H1 (cell line): ENCODE measurements at regions not wholly inside any gene's neighbourhood (a gene's known extent, or its start where the extent isn't known, plus 50 kb on each side); places are given as distances from the start of the nearest gene placed in this dataset.

Source experiments
- CTCF ChIA-PET: fragments of 300-600 bp; sonication (Branson Sonifier 250); formaldehyde crosslinking; loops from one replicate; lab custom pipeline; 2021; ENCODE audit not compliant: partially characterized antibody; lab: Charles Lee
- POLR2A ChIA-PET: fragments of 300-600 bp; sonication (Branson Sonifier 250); formaldehyde crosslinking; loops from one replicate; lab custom pipeline; 2021; ENCODE audit warnings: inconsistent platforms; ENCODE audit not compliant: partially characterized antibody; lab: Charles Lee
- DNase-seq, 2 experiments: peaks; one replicate each; pipeline versions ENCODE4 v3.0.0 to v3.0.0-alpha.2; 2010 to 2022; ENCODE audit warnings: low spot score in 2 of 2, low read depth in 1 of 2, mixed read lengths in 1 of 2
- FAIRE-seq: peaks from 2 replicates; lab custom pipeline; 2011; peaks lifted over from hg19 to GRCh38; lab: Jason Lieb, UNC
- H2AFZ ChIP-seq: 2 replicates; pipeline ENCODE4 v1.8.1; 2012; ENCODE audit warnings: low read length, inconsistent platforms
- H2AK5ac ChIP-seq: 2 replicates; pipeline ENCODE4 v1.6.1; 2013; ENCODE audit warnings: low read depth, low read length
- H2BK120ac ChIP-seq: replicated peaks from 2 replicates; pipeline ENCODE3; 2013; ENCODE audit warnings: low read depth, low read length, inconsistent platforms
- H2BK12ac ChIP-seq: 2 replicates; pipeline ENCODE4 v1.6.1; 2013; ENCODE audit warnings: low read depth, low read length
- H2BK15ac ChIP-seq: 2 replicates; pipeline ENCODE4 v1.6.1; 2013; ENCODE audit warnings: low read length
- H2BK20ac ChIP-seq: 2 replicates; pipeline ENCODE4 v1.6.1; 2013; ENCODE audit warnings: low read length
- H2BK5ac ChIP-seq: 2 replicates; pipeline ENCODE4 v1.6.1; 2013; ENCODE audit warnings: low read depth, low read length
- H3K14ac ChIP-seq: 2 replicates; pipeline ENCODE4 v1.6.1; 2013; ENCODE audit warnings: inconsistent platforms; ENCODE audit not compliant: insufficient read length
- H3K18ac ChIP-seq: 2 replicates; pipeline ENCODE4 v1.6.1; 2013; ENCODE audit warnings: low read length; ENCODE audit errors: extremely low read depth
- H3K23ac ChIP-seq: 2 replicates; pipeline ENCODE4 v1.6.1; 2013; ENCODE audit warnings: inconsistent platforms; ENCODE audit not compliant: insufficient read length
- H3K23me2 ChIP-seq: 2 replicates; pipeline ENCODE4 v1.6.1; 2013; ENCODE audit warnings: low read depth, low read length
- H3K27ac ChIP-seq: 2 replicates; pipeline ENCODE4 v1.6.1; 2011; ENCODE audit warnings: low read depth, low read length, inconsistent platforms
- H3K27me3 ChIP-seq, 4 experiments: replicated peaks in 1 of 4; 1 replicate in 1 of 4; 2 replicates in 3 of 4; pipeline versions ENCODE4 v1.6.1 to v1.8.1; 2011 to 2013; ENCODE audit warnings: low read length in 3 of 4, mild to moderate bottlenecking in 3 of 4, inconsistent platforms in 2 of 4, mixed read lengths in 2 of 4, moderate library complexity in 1 of 4; ENCODE audit not compliant: control insufficient read depth in 3 of 4, insufficient read depth in 3 of 4; ENCODE audit errors: extremely low read depth in 1 of 4
- H3K36me3 ChIP-seq, 4 experiments: 2 replicates each; pipeline versions ENCODE4 v1.6.1 to v1.8.1; 2011 to 2013; ENCODE audit warnings: mild to moderate bottlenecking in 4 of 4, low read length in 3 of 4, moderate library complexity in 2 of 4, control low read depth in 1 of 4, inconsistent platforms in 1 of 4; ENCODE audit not compliant: insufficient read depth in 4 of 4, control insufficient read depth in 2 of 4
- H3K4ac ChIP-seq: replicated peaks from 2 replicates; pipeline ENCODE3; 2013; ENCODE audit warnings: low read length, low read depth, mixed read lengths, inconsistent platforms; ENCODE audit not compliant: insufficient read length
- H3K4me1 ChIP-seq, 4 experiments: replicated peaks in 1 of 4; 1 replicate in 1 of 4; 2 replicates in 3 of 4; pipeline versions ENCODE4 v1.6.1 to v1.8.1; 2011 to 2013; ENCODE audit warnings: low read length in 3 of 4, inconsistent platforms in 2 of 4, mixed read lengths in 1 of 4; ENCODE audit not compliant: insufficient read depth in 4 of 4, control insufficient read depth in 3 of 4
- H3K4me2 ChIP-seq, 2 experiments: 2 replicates each; pipeline versions ENCODE4 v1.6.1 to v1.8.1; 2011 to 2013; ENCODE audit warnings: low read depth in 2 of 2, low read length in 2 of 2, control low read depth in 1 of 2, inconsistent platforms in 1 of 2, mild to moderate bottlenecking in 1 of 2; ENCODE audit not compliant: insufficient read depth in 1 of 2
- H3K4me3 ChIP-seq, 4 experiments: fragments of 200-600, 300-600 bp in 1 of 4; sonication (generic), shearing (Covaris generic), sonication (Bioruptor Twin) in 1 of 4; 2 replicates each; pipeline versions ENCODE4 v1.5.1 to v1.8.1; 2011 to 2016; ENCODE audit warnings: low read length in 4 of 4, low read depth in 3 of 4, control low read depth in 2 of 4, inconsistent platforms in 2 of 4, mild to moderate bottlenecking in 2 of 4, mixed read lengths in 1 of 4, moderate library complexity in 1 of 4; ENCODE audit not compliant: insufficient read depth in 2 of 4; ENCODE audit errors: extremely low read depth in 1 of 4
- H3K56ac ChIP-seq: replicated peaks from 2 replicates; pipeline ENCODE3; 2013; ENCODE audit warnings: low read depth, mild to moderate bottlenecking, mixed read lengths, low read length, inconsistent platforms; ENCODE audit not compliant: insufficient read length
- H3K79me1 ChIP-seq: 2 replicates; pipeline ENCODE4 v1.6.1; 2013; ENCODE audit warnings: low read depth, low read length, control low read depth
- H3K79me2 ChIP-seq, 2 experiments: 2 replicates each; pipeline versions ENCODE4 v1.6.1 to v1.8.1; 2012 to 2013; ENCODE audit warnings: low read length in 2 of 2, mild to moderate bottlenecking in 2 of 2, inconsistent platforms in 1 of 2; ENCODE audit not compliant: insufficient read depth in 2 of 2, control insufficient read depth in 1 of 2
- H3K9ac ChIP-seq, 4 experiments: replicated peaks in 1 of 4; 1 replicate in 1 of 4; 2 replicates in 3 of 4; pipeline versions ENCODE4 v1.6.1 to v1.8.1; 2011 to 2013; ENCODE audit warnings: low read depth in 3 of 4, low read length in 3 of 4, control low read depth in 2 of 4, mild to moderate bottlenecking in 2 of 4, moderate library complexity in 2 of 4, inconsistent platforms in 1 of 4; ENCODE audit errors: extremely low read depth in 1 of 4
- H3K9me3 ChIP-seq, 2 experiments: 2 replicates each; pipeline versions ENCODE4 v1.6.1 to v1.8.1; 2012 to 2013; ENCODE audit warnings: mild to moderate bottlenecking in 2 of 2, moderate library complexity in 2 of 2, control low read depth in 1 of 2, inconsistent platforms in 1 of 2, low read depth in 1 of 2, low read length in 1 of 2, mixed read lengths in 1 of 2; ENCODE audit not compliant: insufficient read depth in 2 of 2
- H4K20me1 ChIP-seq, 2 experiments: replicated peaks in 1 of 2; 2 replicates each; pipeline versions ENCODE3 to v1.8.1; 2011 to 2013; ENCODE audit warnings: inconsistent platforms in 2 of 2, low read length in 2 of 2, mild to moderate bottlenecking in 1 of 2; ENCODE audit not compliant: insufficient read depth in 2 of 2, control insufficient read depth in 1 of 2
- H4K5ac ChIP-seq: 2 replicates; pipeline ENCODE4 v1.6.1; 2013; ENCODE audit warnings: low read length, low read depth, mixed read lengths, inconsistent platforms; ENCODE audit not compliant: insufficient read length
- H4K8ac ChIP-seq: 2 replicates; pipeline ENCODE4 v1.8.0; 2013; ENCODE audit warnings: mild to moderate bottlenecking, moderate library complexity, low read length, inconsistent platforms; ENCODE audit not compliant: insufficient read depth; ENCODE audit errors: extremely low read depth
- H4K91ac ChIP-seq: replicated peaks from 2 replicates; pipeline ENCODE3; 2013; ENCODE audit warnings: low read length, mixed read lengths, inconsistent platforms; ENCODE audit not compliant: insufficient read length
- CBX8 ChIP-seq: fragments of 300-800, 300-1000 bp; sonication (generic); IDR thresholded peaks from 2 replicates; pipeline ENCODE4 v1.7.1; 2016; ENCODE audit warnings: low read depth, low read length, borderline replicate concordance
- CTBP2 ChIP-seq: IDR thresholded peaks from 2 replicates; pipeline ENCODE4 v1.7.0; 2011; ENCODE audit warnings: borderline replicate concordance, mild to moderate bottlenecking, moderate library complexity, mixed read lengths, low read length; ENCODE audit not compliant: insufficient read depth, insufficient read length
- CTCF ChIP-seq, 3 experiments: IDR thresholded peaks; 1 replicate in 2 of 3; 2 replicates in 1 of 3; pipeline versions ENCODE4 v1.5.1 to v1.6.1; 2011; ENCODE audit warnings: low read length in 3 of 3, mild to moderate bottlenecking in 3 of 3, inconsistent platforms in 2 of 3, low read depth in 1 of 3, moderate library complexity in 1 of 3; ENCODE audit not compliant: insufficient read depth in 1 of 3; ENCODE audit errors: control extremely low read depth in 1 of 3
- POU5F1 ChIP-seq: IDR thresholded peaks from 2 replicates; pipeline ENCODE4 v1.6.1; 2011; ENCODE audit warnings: low read depth, mild to moderate bottlenecking, low read length, moderate library complexity
- RBBP5 ChIP-seq: IDR thresholded peaks from 2 replicates; pipeline ENCODE4 v1.7.1; 2012; ENCODE audit warnings: low read depth, mild to moderate bottlenecking, inconsistent platforms, low read length, moderate library complexity, borderline replicate concordance
- SIN3A ChIP-seq, 2 experiments: IDR thresholded peaks in 1 of 2; conservative IDR thresholded peaks in 1 of 2; 2 replicates each; pipeline ENCODE4 v1.6.1; 2011 to 2012; ENCODE audit warnings: low read length in 2 of 2, improper control_type of control experiment in 1 of 2, low read depth in 1 of 2, mild to moderate bottlenecking in 1 of 2
- TEAD4 ChIP-seq: IDR thresholded peaks from 2 replicates; pipeline ENCODE4 v1.6.1; 2012; ENCODE audit warnings: low read depth, low read length, inconsistent platforms, mixed read lengths
- WGBS, 2 experiments: shearing (Covaris generic) in 1 of 2; methylation state at CpG; one replicate each; pipeline versions ENCODE4 v1.1.6 to v1.1.7; 2013 to 2015; ENCODE audit warnings: low lambda C conversion rate in 2 of 2, mixed read lengths in 2 of 2, inconsistent platforms in 1 of 2, low coverage in 1 of 2, missing lambda C conversion rate in 1 of 2; ENCODE audit not compliant: insufficient replicate concordance in 2 of 2, insufficient coverage in 1 of 2, insufficient read length in 1 of 2; ENCODE audit errors: extremely low coverage in 1 of 2, missing lambda C conversion rate in 1 of 2; 5-methylcytosine and 5-hydroxymethylcytosine counted together

- WGBS, 2 experiments: 100% methylated on average over 1 of the region's 1 CpG; no CpG with 5 or more reads in 1 of the 2 experiments
- CTCF ChIA-PET: interaction anchor here (0.9 to 1.4 kb wide), 2 partner anchors 14 to 127 kb away, joined by 3 to 4 read pairs; no protein-coding TSS in a partner anchor
- no peak overlapping the region for H3K9ac ChIP-seq
These were observed 189.7 kb downstream of the TLE3 start for GRCh38 chr15:69908060-69908459.

More at GRCh38 chr15:69908060-69908459, 189.7 kb downstream of the TLE3 start:
- no peak overlapping the region for H4K91ac ChIP-seq
- no peaks in the 10 kb centered on the region for H3K9me3 ChIP-seq
- no peak overlapping the region for H2AFZ ChIP-seq
- no peak overlapping the region for H2BK5ac ChIP-seq
- peak overlapping the region; percentile 7; the same call in 1 of the 2 replicates for H2BK20ac ChIP-seq
- peak overlapping the region in 1 of 4 experiments; percentile 19; a peak in 1 of 8 replicates for H3K4me3 ChIP-seq
- FAIRE-seq (no peak), DNase-seq (no peak)
- no peak overlapping the region for H4K5ac ChIP-seq
- H3K79me1 ChIP-seq: no peaks in the 10 kb centered on the region
- H3K79me2 ChIP-seq: no peaks in the 10 kb centered on the region
- no peak overlapping the region; the same call in 1 of the 2 replicates for H3K18ac ChIP-seq
- no peaks in the 10 kb centered on the region for H3K36me3 ChIP-seq
- H2AK5ac ChIP-seq: no peak overlapping the region
- H3K4me2 ChIP-seq: peak overlapping the region in 1 of 2 experiments; percentile 48; a peak in 2 of 4 replicates
- no peak overlapping the region for H3K14ac ChIP-seq
- H3K4me1 ChIP-seq: peaks cover 2 to 14% (median 8%) of the 10 kb centered on the region in 4 experiments; a peak in 6 of 7 replicates
- H4K20me1 ChIP-seq: no peaks in the 10 kb centered on the region
- H3K56ac ChIP-seq: no peak overlapping the region
- H3K27me3 ChIP-seq: peaks cover 0 to 7% (median 4%) of the 10 kb centered on the region in 4 experiments; a peak in 3 of 7 replicates
- POLR2A ChIA-PET: interaction anchor here (1.2 to 1.4 kb wide), 2 partner anchors 74 to 191 kb away, joined by 3 read pairs; no protein-coding TSS in a partner anchor
- no peak overlapping the region for H3K27ac ChIP-seq
- H3K23ac ChIP-seq: no peak overlapping the region
- H2BK120ac ChIP-seq: no peak overlapping the region
- TF ChIP-seq RBBP5 (no peak), TEAD4 (no peak), POU5F1 (no peak), CTCF (IDR thresholded peaks at IDR 0.05; ENCODE audit: control extremely low read depth in 1 of 3, insufficient read depth in 1 of 3, low read depth in 1 of 3, low read length in 3 of 3) (no peak), SIN3A (conservative IDR thresholded peaks at IDR 0.05 in 1 of 2, IDR thresholded peaks at IDR 0.05 in 1 of 2; ENCODE audit: low read depth in 1 of 2, low read length in 2 of 2) (no peak), CBX8 (no peak), CTBP2 (no peak)
- H2BK15ac ChIP-seq: peak overlapping the region; percentile 92; the same call in 1 of the 2 replicates
- no peak overlapping the region for H2BK12ac ChIP-seq
- H3K23me2 ChIP-seq: no peaks in the 10 kb centered on the region
- no peak overlapping the region for H4K8ac ChIP-seq
- H3K4ac ChIP-seq: no peak overlapping the region
